Endodermal cell (in vitro differentiated cells): ENCODE measurements at regions not wholly inside any gene's neighbourhood (a gene's known extent, or its start where the extent isn't known, plus 50 kb on each side); places are given as distances from the start of the nearest gene placed in this dataset.
"Not testable (repeated sequence)": the region's sequence is repeated elsewhere in the genome, so short reads cannot be mapped to it uniquely, and the experiment has no call there.

ENCODE experiments used
- DNase-seq: peaks from one replicate; pipeline ENCODE4 v3.0.0-alpha.2; 2017
- H3K27ac ChIP-seq: 2 replicates; pipeline ENCODE4 v1.5.1; 2013; ENCODE audit warnings: mild to moderate bottlenecking, low read depth, low read length, moderate library complexity
- H3K27me3 ChIP-seq: 2 replicates; pipeline ENCODE4 v1.6.1; 2013; ENCODE audit warnings: mild to moderate bottlenecking, low read length, moderate library complexity; ENCODE audit not compliant: insufficient read depth, control insufficient read depth, poor library complexity, severe bottlenecking
- H3K36me3 ChIP-seq: 2 replicates; pipeline ENCODE4 v1.7.0; 2013; ENCODE audit warnings: mild to moderate bottlenecking, low read length, moderate library complexity; ENCODE audit not compliant: control insufficient read depth, insufficient read depth
- H3K4me1 ChIP-seq: one replicate; pipeline ENCODE4 v1.7.0; 2013; ENCODE audit warnings: low read length; ENCODE audit not compliant: control insufficient read depth, insufficient read depth
- H3K4me3 ChIP-seq: 2 replicates; pipeline ENCODE4 v1.5.1; 2013; ENCODE audit warnings: mild to moderate bottlenecking, low read length, moderate library complexity
- H3K9ac ChIP-seq: 2 replicates; pipeline ENCODE4 v1.6.1; 2013; ENCODE audit warnings: mild to moderate bottlenecking, low read length, moderate library complexity; ENCODE audit not compliant: poor library complexity, severe bottlenecking; ENCODE audit errors: extremely low read depth
- H3K9me3 ChIP-seq: 2 replicates; pipeline ENCODE4 v1.6.1; 2013; ENCODE audit warnings: mild to moderate bottlenecking, low read length, moderate library complexity; ENCODE audit not compliant: control insufficient read depth
- H3K27ac Mint-ChIP-seq: 2 replicates; pipeline ENCODE4 v1.8.0; 2020; ENCODE audit warnings: mixed read lengths
- H3K27me3 Mint-ChIP-seq: 2 replicates; pipeline ENCODE4 v1.8.0; 2021; ENCODE audit warnings: mild to moderate bottlenecking, mixed read lengths; ENCODE audit not compliant: insufficient read depth
- H3K36me3 Mint-ChIP-seq: 2 replicates; pipeline ENCODE4 v1.8.0; 2020; ENCODE audit warnings: low read depth, mixed read lengths
- H3K4me1 Mint-ChIP-seq: 2 replicates; pipeline ENCODE4 v1.8.0; 2020; ENCODE audit warnings: mixed read lengths
- H3K4me3 Mint-ChIP-seq: 2 replicates; pipeline ENCODE4 v1.8.0; 2020; ENCODE audit warnings: mild to moderate bottlenecking, moderate library complexity, mixed read lengths
- H3K9me3 Mint-ChIP-seq: 2 replicates; pipeline ENCODE4 v1.8.0; 2020; ENCODE audit warnings: mild to moderate bottlenecking, mixed read lengths
- CTCF ChIP-seq: fragments of 200-600 bp; sonication (generic); conservative IDR thresholded peaks from 2 replicates; pipeline ENCODE4 v1.5.0; 2021; ENCODE audit warnings: antibody characterized with exemption, mild to moderate bottlenecking
- WGBS, 2 experiments: methylation state at CpG; one replicate each; pipeline versions ENCODE4 v1.1.5 to v1.1.7; 2013; ENCODE audit warnings: missing lambda C conversion rate in 2 of 2, mixed read lengths in 1 of 2; ENCODE audit not compliant: insufficient coverage in 1 of 2, insufficient read length in 1 of 2; 5-methylcytosine and 5-hydroxymethylcytosine counted together

- H3K4me3 ChIP-seq = no peak overlapping the region
- Mint-ChIP-seq H3K27ac (no peak overlapping the region), H3K4me3 (no peak overlapping the region), H3K4me1 (no peaks in the 10 kb centered on the region), H3K9me3 (no peaks in the 10 kb centered on the region), H3K27me3 (no peaks in the 10 kb centered on the region), H3K36me3 (no peaks in the 10 kb centered on the region)
- 82% methylated on average over 1 of the region's 1 CpG; no CpG with 5 or more reads in 1 of the 2 experiments for WGBS, 2 experiments
- H3K9me3 ChIP-seq = no peaks in the 10 kb centered on the region
- no peak for TF ChIP-seq CTCF
- no peak for DNase-seq
- no peak overlapping the region for H3K27ac ChIP-seq
- no peak overlapping the region for H3K9ac ChIP-seq
- no peaks in the 10 kb centered on the region for H3K36me3 ChIP-seq
- no peaks in the 10 kb centered on the region for H3K27me3 ChIP-seq
- H3K4me1 ChIP-seq = no peaks in the 10 kb centered on the region
Observed at GRCh38 chr12:74775276-74775675, 237.6 kb downstream of the ATXN7L3B start.

- Mint-ChIP-seq H3K27me3 (no peaks in the 10 kb centered on the region), H3K36me3 (no peaks in the 10 kb centered on the region), H3K9me3 (no peaks in the 10 kb centered on the region), H3K27ac (no peak overlapping the region), H3K4me1 (peaks cover under 1% of the 10 kb centered on the region), H3K4me3 (no peak overlapping the region)
- Histone ChIP-seq H3K9ac (no peak overlapping the region), H3K27me3 (no peaks in the 10 kb centered on the region), H3K36me3 (no peaks in the 10 kb centered on the region), H3K4me3 (no peak overlapping the region), H3K9me3 (no peaks in the 10 kb centered on the region), H3K27ac (no peak overlapping the region), H3K4me1 (no peaks in the 10 kb centered on the region)
- 93% methylated on average over 7 of the region's 7 CpGs; no CpG with 5 or more reads in 1 of the 2 experiments for WGBS, 2 experiments
- DNase-seq = peak; percentile 66
- TF ChIP-seq CTCF = no peak
Observed at GRCh38 chr12:74776378-74776777, 238.7 kb downstream of the ATXN7L3B start.

GRCh38 chr12:74780182-74780849, 242.7 kb downstream of the ATXN7L3B start:
- 86 to 90% methylated on average over 1 to 2 of the region's 2 CpGs for WGBS, 2 experiments
- H3K27me3 Mint-ChIP-seq = no peaks in the 10 kb centered on the region
- DNase-seq = no peak
- no peaks in the 10 kb centered on the region for H3K9me3 ChIP-seq
- no peak overlapping the region for H3K27ac ChIP-seq
- H3K4me3 ChIP-seq = no peak overlapping the region
- no peaks in the 10 kb centered on the region for H3K9me3 Mint-ChIP-seq
- TF ChIP-seq CTCF = no peak
- H3K36me3 ChIP-seq = no peaks in the 10 kb centered on the region
- no peaks in the 10 kb centered on the region for H3K36me3 Mint-ChIP-seq
- H3K4me1 Mint-ChIP-seq = peaks cover 8% of the 10 kb centered on the region
- H3K4me3 Mint-ChIP-seq = no peak overlapping the region
- H3K9ac ChIP-seq = no peak overlapping the region
- no peaks in the 10 kb centered on the region for H3K27me3 ChIP-seq
- H3K27ac Mint-ChIP-seq = no peak overlapping the region
- no peaks in the 10 kb centered on the region for H3K4me1 ChIP-seq

GRCh38 chr12:74780850-74781241, 243.2 kb downstream of the ATXN7L3B start:
- not testable (repeated sequence) for H3K9me3 Mint-ChIP-seq, H3K4me1 ChIP-seq, H3K9ac ChIP-seq, H3K9me3 ChIP-seq, H3K4me3 ChIP-seq, H3K4me1 Mint-ChIP-seq, H3K36me3 Mint-ChIP-seq, DNase-seq, H3K36me3 ChIP-seq, H3K27me3 ChIP-seq, H3K4me3 Mint-ChIP-seq, H3K27me3 Mint-ChIP-seq, H3K27ac ChIP-seq
- peak overlapping the region; percentile 58 for H3K27ac Mint-ChIP-seq
- WGBS, 2 experiments = 83 to 89% methylated on average over 1 of the region's 1 CpG
